Peyer's patch (tissue), 4 donors: ENCODE measurements at regions not wholly inside any gene's neighbourhood (a gene's known extent, or its start where the extent isn't known, plus 50 kb on each side); places are given as distances from the start of the nearest gene placed in this dataset.

ENCODE experiments used
- POLR2A ChIP-seq, 2 donors: fragments of 450-650 bp; IDR thresholded peaks; one replicate each; pipeline ENCODE4 v1.5.1; 2017; ENCODE audit warnings: antibody characterized with exemption in 2 of 2, mild to moderate bottlenecking in 2 of 2, moderate library complexity in 2 of 2
- TF ChIP-seq, protein P1 (sequence below), 6 experiments: fragments of 450-650 bp in 4 of 6; fragments of 200-600 bp in 2 of 6; sonication (generic) in 1 of 6; IDR thresholded peaks; one replicate each; pipeline ENCODE4 v1.5.1; 2017 to 2019; ENCODE audit warnings: antibody characterized with exemption in 6 of 6, mild to moderate bottlenecking in 3 of 6, moderate library complexity in 1 of 6

GRCh38 chr11:50169634-50170033 is 137.0 kb downstream of the OR4C45 start:
- TF ChIP-seq, protein P1, sequence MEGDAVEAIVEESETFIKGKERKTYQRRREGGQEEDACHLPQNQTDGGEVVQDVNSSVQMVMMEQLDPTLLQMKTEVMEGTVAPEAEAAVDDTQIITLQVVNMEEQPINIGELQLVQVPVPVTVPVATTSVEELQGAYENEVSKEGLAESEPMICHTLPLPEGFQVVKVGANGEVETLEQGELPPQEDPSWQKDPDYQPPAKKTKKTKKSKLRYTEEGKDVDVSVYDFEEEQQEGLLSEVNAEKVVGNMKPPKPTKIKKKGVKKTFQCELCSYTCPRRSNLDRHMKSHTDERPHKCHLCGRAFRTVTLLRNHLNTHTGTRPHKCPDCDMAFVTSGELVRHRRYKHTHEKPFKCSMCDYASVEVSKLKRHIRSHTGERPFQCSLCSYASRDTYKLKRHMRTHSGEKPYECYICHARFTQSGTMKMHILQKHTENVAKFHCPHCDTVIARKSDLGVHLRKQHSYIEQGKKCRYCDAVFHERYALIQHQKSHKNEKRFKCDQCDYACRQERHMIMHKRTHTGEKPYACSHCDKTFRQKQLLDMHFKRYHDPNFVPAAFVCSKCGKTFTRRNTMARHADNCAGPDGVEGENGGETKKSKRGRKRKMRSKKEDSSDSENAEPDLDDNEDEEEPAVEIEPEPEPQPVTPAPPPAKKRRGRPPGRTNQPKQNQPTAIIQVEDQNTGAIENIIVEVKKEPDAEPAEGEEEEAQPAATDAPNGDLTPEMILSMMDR (IDR thresholded peaks at IDR 0.05): no peak
- TF ChIP-seq POLR2A (IDR thresholded peaks at IDR 0.05): no peak
